Calu3 (cell line): ENCODE measurements at regions not wholly inside any gene's neighbourhood (a gene's known extent, or its start where the extent isn't known, plus 50 kb on each side); places are given as distances from the start of the nearest gene placed in this dataset.
"Not testable (repeated sequence)": the region's sequence is repeated elsewhere in the genome, so short reads cannot be mapped to it uniquely, and the experiment has no call there.

ENCODE experiments used
- BruUV-seq: library from RNA; stranded (reverse); fragments of 400-500 nt; replicated peaks from 2 replicates; lab custom pipeline; 2021; lab: Mats Ljungman, UMichigan
- CTCF ChIA-PET: fragments of 300-600 bp; sonication (Branson Sonifier 250); formaldehyde crosslinking; loops from one replicate; lab custom pipeline; 2022; ENCODE audit warnings: antibody characterized with exemption; lab: Charles Lee
- DNase-seq: peaks from one replicate; pipeline ENCODE4 v3.0.0; 2022
- H3K27ac Mint-ChIP-seq: one replicate; pipeline ENCODE4 v1.8.0; 2022; ENCODE audit warnings: mixed read lengths; ENCODE audit not compliant: unreplicated experiment
- H3K27me3 Mint-ChIP-seq: one replicate; pipeline ENCODE4 v1.8.0; 2022; ENCODE audit warnings: mixed read lengths; ENCODE audit not compliant: unreplicated experiment
- H3K36me3 Mint-ChIP-seq: one replicate; pipeline ENCODE4 v1.8.0; 2022; ENCODE audit warnings: mild to moderate bottlenecking, moderate library complexity, mixed read lengths; ENCODE audit not compliant: insufficient read depth, unreplicated experiment
- H3K4me1 Mint-ChIP-seq: one replicate; pipeline ENCODE4 v1.8.0; 2022; ENCODE audit warnings: mild to moderate bottlenecking, low read depth, mixed read lengths; ENCODE audit not compliant: unreplicated experiment
- H3K4me3 Mint-ChIP-seq: one replicate; pipeline ENCODE4 v1.8.0; 2022; ENCODE audit warnings: mild to moderate bottlenecking, low read depth, moderate library complexity, mixed read lengths; ENCODE audit not compliant: unreplicated experiment
- H3K9me3 Mint-ChIP-seq: one replicate; pipeline ENCODE4 v1.8.0; 2022; ENCODE audit warnings: low read depth, mixed read lengths; ENCODE audit not compliant: unreplicated experiment
- intact Hi-C: fragments of 100-400 bp; cut with micrococcal nuclease; formaldehyde crosslinking; loops from one replicate; pipeline ENCODE4 v1.10.0; 2022; ENCODE audit not compliant: unreplicated experiment
- TF ChIP-seq, protein P1 (sequence below): fragments of 200-600 bp; IDR thresholded peaks from one replicate; pipeline ENCODE4 v1.8.0; 2022; ENCODE audit warnings: antibody characterized with exemption; ENCODE audit not compliant: unreplicated experiment

DNA sequence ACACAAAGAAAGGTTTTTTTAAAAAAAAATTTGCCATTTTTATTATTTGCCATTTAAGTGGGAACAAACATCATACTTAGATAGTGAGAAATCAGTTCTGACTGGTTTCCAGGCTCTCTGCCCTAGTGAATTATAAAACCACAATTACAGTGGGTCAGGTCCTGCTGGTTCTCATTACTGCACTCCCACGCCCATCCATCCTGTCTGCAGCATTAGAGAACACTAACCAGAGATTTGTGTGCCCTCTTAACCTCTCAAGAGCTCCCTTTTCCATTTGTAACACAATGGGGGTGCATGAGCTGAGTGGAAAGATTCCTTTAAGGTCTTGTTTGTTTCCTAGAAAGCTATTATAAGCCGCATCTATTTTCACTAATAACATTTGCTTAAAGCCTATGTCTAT is 489.3 kb downstream of the AMY1C start:
- H3K27me3 Mint-ChIP-seq: no peaks in the 10 kb centered on the region
- no peak overlapping the region for H3K4me3 Mint-ChIP-seq
- intact Hi-C loops: no loop called here
- H3K4me1 Mint-ChIP-seq: no peaks in the 10 kb centered on the region
- H3K36me3 Mint-ChIP-seq: no peaks in the 10 kb centered on the region
- CTCF ChIA-PET: no interaction called here
- TF ChIP-seq, protein P1, sequence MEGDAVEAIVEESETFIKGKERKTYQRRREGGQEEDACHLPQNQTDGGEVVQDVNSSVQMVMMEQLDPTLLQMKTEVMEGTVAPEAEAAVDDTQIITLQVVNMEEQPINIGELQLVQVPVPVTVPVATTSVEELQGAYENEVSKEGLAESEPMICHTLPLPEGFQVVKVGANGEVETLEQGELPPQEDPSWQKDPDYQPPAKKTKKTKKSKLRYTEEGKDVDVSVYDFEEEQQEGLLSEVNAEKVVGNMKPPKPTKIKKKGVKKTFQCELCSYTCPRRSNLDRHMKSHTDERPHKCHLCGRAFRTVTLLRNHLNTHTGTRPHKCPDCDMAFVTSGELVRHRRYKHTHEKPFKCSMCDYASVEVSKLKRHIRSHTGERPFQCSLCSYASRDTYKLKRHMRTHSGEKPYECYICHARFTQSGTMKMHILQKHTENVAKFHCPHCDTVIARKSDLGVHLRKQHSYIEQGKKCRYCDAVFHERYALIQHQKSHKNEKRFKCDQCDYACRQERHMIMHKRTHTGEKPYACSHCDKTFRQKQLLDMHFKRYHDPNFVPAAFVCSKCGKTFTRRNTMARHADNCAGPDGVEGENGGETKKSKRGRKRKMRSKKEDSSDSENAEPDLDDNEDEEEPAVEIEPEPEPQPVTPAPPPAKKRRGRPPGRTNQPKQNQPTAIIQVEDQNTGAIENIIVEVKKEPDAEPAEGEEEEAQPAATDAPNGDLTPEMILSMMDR: no peak
- peaks cover 4% of the 10 kb centered on the region for H3K9me3 Mint-ChIP-seq
- DNase-seq: no peak
- no peak overlapping the region for H3K27ac Mint-ChIP-seq
- no TSS peak for BruUV-seq

DNA sequence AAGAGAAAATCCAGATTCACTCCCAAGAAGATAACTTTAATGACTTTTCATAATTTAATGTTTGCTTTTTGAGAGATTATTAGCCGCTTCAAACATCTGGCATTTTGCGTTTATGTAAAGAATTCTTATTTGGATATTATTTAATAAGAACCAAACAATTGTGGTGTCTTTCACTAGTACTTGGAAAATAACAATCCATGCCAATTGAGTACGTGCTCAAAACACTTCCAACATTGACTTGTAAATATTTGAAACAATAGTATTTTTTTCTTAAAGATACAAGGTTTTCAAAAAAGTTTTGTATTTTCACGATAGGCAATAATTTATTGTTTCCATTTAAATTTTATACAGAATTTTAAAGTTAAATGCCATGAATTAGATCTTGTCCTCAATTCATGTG is 498.7 kb downstream of the AMY1C start:
- no peak for DNase-seq
- intact Hi-C loops: no loop called here
- Mint-ChIP-seq H3K27me3 (no peaks in the 10 kb centered on the region), H3K27ac (no peak overlapping the region), H3K4me3 (no peak overlapping the region), H3K9me3 (peaks cover 3% of the 10 kb centered on the region), H3K36me3 (no peaks in the 10 kb centered on the region), H3K4me1 (no peaks in the 10 kb centered on the region)
- TF ChIP-seq, protein P1: no peak
- no TSS peak for BruUV-seq
- CTCF ChIA-PET: no interaction called here

DNA sequence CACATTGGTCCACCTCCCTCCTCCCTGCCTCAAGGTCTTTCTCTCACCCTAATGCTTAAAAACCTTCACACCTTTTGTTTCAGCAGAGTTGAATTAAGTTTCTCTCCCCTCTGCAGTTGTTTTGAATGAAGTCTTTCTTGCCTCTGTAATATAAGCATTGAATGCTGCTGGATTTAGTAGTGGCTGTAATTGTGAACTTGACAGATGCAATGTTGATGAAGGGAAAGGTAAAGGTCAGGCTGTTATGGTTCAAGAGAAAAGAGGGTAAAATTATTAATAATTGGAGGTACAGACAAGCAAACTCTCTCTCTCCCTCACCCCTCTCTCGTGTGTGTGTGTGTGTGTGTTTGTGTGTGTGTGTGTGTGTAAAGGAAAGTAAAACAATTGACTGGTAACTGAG is 509.8 kb downstream of the AMY1C start:
- no peak overlapping the region for H3K27ac Mint-ChIP-seq
- DNase-seq: no peak
- intact Hi-C loops: no loop called here
- no peaks in the 10 kb centered on the region for H3K4me1 Mint-ChIP-seq
- CTCF ChIA-PET: no interaction called here
- TF ChIP-seq, protein P1: no peak
- H3K27me3 Mint-ChIP-seq: no peaks in the 10 kb centered on the region
- H3K9me3 Mint-ChIP-seq: peaks cover 4% of the 10 kb centered on the region
- BruUV-seq: no TSS peak
- no peaks in the 10 kb centered on the region for H3K36me3 Mint-ChIP-seq
- no peak overlapping the region for H3K4me3 Mint-ChIP-seq

DNA sequence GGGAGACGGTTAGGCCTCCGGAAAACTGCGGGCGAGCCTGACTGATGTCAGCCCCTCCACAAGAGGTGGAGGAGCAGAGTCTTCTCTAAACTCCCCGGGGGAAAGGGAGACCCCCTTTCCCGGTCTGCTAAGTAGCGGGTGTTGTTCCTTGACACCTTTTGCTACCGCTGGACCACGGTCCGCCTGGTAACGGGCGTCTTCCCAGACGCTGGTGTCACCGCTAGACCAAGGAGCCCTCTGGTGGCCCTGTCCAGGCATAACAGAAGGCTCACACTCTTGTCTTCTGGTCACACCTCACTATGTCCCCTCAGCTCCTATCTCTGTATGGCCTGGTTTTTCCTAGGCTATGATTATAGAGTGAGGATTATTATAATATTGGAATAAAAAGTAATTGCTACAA is 513.4 kb downstream of the AMY1C start:
- H3K4me1 Mint-ChIP-seq, H3K4me3 Mint-ChIP-seq, H3K36me3 Mint-ChIP-seq, CTCF ChIA-PET, H3K9me3 Mint-ChIP-seq, BruUV-seq, H3K27me3 Mint-ChIP-seq, H3K27ac Mint-ChIP-seq: not testable (repeated sequence)
- peak; percentile 1 for DNase-seq
- intact Hi-C loops: loop anchor here (10.0 kb wide), 1 partner anchor 318 kb away; no protein-coding TSS in a partner anchor

DNA sequence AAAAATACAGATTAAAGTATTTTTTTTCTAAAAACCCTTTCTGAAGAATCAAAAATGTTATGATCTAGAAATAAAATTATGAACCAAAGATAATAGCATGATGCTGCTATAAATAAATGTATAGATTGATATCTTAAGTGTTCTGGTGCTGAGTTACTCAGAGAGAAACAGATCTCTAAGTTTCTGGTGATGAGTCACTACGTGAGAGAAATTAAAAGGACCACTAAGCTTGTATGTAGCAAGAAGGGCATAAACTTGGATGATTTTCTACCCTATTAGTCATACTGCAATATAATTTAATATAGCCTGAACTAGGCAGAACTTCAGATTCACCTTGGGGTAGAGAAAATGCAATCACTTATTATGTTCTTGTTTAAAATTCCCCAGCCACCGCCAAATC is 514.8 kb downstream of the AMY1C start:
- Mint-ChIP-seq H3K27ac (no peak overlapping the region), H3K27me3 (no peaks in the 10 kb centered on the region), H3K4me3 (no peak overlapping the region), H3K4me1 (no peaks in the 10 kb centered on the region), H3K36me3 (no peaks in the 10 kb centered on the region), H3K9me3 (peaks cover 6% of the 10 kb centered on the region)
- no TSS peak for BruUV-seq
- TF ChIP-seq, protein P1: no peak
- no peak for DNase-seq
- intact Hi-C loops: loop anchor here (10.0 kb wide), 1 partner anchor 320 kb away; no protein-coding TSS in a partner anchor
- CTCF ChIA-PET: no interaction called here
